GM19351 (cell line): ENCODE measurements at regions not wholly inside any gene's neighbourhood (a gene's known extent, or its start where the extent isn't known, plus 50 kb on each side); places are given as distances from the start of the nearest gene placed in this dataset.

Experiments
- ATAC-seq: cut with Tn5 transposase; IDR thresholded peaks from one replicate; pipeline ENCODE4 v1.9.1; 2021; ENCODE audit warnings: mild to moderate bottlenecking, moderate library complexity; ENCODE audit not compliant: unreplicated experiment

DNA sequence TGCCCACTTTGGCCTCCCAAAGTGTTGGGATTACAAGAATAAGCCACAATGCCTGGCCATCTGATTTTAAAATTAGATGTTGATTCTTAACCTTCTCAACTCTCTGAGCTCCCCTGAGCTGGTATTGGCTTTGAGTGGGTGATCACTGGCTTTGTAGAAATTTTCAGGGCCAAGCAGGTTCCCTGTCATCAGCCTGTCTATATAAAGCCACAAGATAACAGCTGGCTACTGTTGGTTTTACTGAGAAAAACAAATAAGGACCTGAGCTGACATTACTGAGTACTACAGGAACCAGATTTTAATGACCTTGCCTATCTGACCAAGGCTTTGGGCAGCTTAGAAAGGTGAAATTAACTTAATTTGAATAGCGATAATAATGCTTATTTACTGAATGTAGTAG lies 153.6 kb downstream of the MSX2 start:
- ATAC-seq: no peak

GRCh38 chr5:174872271-174872670 lies 147.9 kb downstream of the MSX2 start:
- no peak for ATAC-seq

DNA sequence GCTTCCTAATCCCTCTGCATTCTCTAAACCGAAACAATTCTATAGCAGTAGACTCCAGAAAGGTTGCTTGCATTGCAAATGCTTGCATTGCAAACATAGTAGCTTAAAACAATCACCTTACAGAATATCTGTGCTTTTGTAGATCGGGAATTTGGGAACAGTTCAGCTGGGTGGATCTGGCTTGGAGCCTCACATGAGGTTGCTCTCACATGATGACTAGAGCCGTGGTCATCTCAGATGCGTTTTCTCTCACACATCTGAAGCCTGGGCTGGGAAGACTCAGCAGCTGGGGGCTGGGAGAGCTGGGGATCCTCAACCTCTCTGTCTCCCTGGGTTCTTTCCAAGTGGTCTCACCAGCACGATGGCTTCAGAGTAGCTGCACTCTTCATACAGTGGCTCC lies 127.8 kb downstream of the MSX2 start:
- ATAC-seq: no peak

DNA sequence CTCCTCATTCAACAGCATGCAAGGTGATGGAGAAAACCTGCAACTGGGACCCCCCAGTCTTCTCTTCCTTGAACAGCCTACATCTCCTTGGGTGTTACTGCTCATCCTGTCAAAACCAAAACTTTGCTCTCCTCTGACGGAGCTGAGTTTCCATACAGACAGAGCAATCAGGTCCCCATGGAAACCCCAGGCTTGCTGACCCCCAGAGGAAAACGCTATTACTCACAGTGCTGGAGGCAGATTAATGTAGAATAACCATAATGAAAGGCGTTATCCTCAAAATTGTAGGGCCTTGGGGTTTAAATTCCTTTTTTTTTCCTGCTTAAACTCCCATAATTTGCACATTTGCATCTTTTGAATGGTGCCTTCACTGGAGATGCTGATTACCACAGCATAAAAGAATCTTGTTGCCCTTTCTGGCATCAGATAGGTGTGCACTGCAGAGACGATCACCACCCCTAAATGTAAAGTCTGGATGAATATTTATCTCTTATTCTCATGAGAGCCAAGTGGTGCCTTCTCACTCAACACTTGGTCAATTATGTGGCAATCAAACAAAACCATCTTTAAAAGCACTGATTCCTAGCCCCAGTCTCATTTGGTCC lies 126.3 kb downstream of the MSX2 start:
- ATAC-seq: no peak

DNA sequence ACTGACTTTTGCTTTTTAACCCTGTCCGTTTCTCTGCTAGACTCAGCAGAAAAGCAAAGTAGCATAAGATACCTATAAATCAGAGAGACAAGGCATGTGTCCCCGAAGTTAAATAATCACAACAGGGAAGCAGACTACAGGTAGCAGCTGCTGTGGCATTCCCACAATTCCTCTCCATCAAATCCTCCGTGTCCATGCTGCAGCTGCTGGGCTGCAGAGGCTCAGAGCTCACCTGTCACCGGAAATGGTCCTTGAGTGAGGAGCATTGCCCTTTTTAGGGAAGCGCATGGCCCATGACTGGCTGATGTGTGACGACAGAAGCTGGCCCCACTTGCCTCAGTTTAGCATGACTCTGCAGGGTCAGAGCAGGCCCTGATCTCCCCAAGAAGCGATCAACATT lies 125.0 kb downstream of the MSX2 start:
- ATAC-seq: no peak

- ATAC-seq: no peak
Observed at GRCh38 chr5:174844971-174845370, 120.6 kb downstream of the MSX2 start.

DNA sequence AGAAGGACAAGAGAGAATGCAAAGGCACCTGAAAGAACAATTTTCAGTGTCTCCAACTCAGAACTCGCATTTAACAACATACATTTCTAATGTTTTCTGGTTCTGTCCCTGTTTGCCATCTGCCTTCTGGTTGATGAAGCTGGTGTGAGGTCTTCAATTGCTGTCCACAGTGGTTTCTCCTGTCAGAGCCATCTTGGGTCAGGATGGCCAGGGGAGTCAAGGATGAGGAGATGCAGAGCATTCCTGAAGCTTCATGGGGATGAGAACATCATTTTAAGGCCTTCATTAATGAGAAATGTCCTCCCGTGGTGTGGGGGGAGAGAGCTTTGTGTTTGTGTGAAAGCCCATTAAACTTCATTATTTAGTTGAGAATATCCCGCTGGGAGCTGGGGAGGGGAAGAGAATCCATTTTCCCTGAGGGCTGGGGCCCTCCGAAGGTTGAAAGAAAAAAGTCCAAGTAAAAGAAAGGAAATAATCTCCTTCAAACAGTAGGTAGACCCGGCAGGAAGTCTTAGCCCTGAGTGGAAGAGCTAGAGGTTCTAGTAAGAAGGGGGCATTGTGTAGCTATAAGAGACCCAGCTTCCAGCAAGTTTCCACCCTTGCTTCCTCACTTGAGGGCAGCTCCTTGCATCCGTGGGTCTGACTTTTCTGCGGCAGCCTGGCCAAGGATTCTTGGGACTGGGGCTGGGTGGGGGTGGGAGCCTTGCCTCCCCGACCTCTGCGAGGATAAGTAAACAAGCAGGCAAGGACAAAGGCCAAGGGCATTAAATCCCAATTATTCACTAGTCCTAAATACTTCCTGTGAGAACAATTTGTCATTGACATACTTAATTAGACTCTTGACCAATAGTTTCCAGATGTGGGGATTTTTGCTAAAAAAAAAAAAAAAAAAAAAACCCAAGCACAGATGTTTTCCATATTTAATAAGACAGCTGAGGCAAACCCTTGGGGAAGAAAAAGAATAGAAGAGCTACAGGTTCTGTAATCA lies 119.2 kb downstream of the MSX2 start:
- no peak for ATAC-seq

- ATAC-seq: no peak
Observed at GRCh38 chr5:174840435-174840834, 116.1 kb downstream of the MSX2 start.

- no peak for ATAC-seq
Observed at GRCh38 chr5:174839196-174839595, 114.8 kb downstream of the MSX2 start.

GRCh38 chr5:174837919-174838902 lies 113.8 kb downstream of the MSX2 start:
- ATAC-seq: no peak

DNA sequence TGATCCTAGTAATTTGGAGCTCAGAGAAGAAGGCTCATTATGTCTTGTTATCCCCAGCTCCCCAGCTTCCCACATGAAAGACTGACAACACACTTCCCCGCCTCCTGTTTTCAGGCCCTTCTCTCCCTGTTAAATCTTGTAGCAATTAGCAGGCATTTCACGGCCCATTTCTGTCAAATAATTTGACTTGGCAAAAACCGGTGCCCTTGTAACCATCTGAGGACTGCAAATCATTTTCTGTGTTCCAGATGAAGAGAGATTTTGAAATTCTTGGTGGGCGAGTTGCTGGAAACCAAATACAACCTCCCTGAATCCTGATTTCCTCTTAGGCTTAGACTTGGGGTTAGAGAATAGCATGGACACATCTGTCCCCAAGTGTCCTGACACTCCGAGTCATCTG lies 109.7 kb downstream of the MSX2 start:
- no peak for ATAC-seq

DNA sequence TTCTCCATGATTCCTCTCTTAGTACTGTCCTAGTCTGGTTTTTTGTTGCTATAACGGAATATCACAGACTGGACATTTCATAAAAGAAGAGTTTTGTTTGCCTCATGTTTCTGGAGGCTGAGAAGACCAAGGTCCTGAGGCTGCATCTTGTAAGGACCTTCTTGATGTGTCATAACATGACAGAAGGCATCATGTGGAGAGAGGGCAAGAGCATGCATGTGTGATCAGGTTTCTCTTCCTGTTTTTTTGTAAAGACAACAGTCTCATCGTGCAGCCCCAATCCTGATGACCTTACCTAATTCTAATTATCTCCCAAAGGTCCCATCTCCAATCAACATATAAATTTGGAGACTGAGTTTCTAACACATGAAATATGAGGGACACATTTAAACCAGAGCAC lies 108.4 kb downstream of the MSX2 start:
- ATAC-seq: peak; percentile 61

DNA sequence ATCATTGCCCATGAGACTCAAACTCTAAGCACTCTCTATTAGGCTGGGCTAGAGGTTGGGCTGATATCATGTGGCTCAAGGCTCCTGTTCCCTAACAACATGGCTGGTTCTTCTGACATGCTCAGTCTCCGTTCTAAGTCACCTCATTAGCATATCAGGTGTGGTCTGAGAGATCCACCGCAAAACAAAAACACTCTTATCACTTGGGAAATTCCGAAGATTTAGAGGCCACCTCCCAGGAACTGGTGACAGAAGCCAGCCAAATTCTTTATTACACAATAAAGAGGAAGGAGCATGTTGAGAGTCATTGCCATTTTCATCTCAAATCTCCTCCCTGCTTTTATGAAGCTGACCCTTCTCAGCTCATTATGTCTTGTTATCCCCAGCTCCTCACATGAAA lies 107.6 kb downstream of the MSX2 start:
- ATAC-seq: no peak

DNA sequence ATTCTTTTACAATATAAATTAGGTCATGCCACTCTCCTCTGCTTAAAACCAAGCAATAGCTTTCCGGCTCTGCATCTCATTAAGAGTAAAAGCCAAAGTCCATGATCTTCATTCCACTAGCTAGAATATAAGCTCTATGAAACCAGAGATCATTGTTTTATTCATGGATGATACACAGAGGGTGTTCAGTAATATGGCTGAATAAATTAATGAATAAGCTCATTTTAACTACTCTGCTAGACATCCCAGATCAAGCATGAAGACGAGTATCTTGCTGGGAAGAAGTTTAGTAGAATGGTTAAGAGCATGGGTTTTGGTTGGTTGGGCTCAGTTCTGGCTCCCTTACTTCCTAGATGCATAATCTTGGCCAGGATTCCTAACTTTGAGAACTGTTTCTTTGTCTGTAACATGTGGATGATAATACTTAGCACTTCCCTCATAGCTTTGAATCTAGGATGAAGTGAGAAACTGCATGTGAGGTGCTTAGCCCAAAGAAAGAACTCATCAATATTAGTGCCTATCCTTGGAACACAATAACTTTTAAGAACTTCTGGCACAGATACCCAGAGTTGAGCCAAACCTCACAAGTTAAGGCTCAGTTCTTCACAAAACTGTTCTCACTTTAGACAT lies 106.8 kb downstream of the MSX2 start:
- no peak for ATAC-seq

DNA sequence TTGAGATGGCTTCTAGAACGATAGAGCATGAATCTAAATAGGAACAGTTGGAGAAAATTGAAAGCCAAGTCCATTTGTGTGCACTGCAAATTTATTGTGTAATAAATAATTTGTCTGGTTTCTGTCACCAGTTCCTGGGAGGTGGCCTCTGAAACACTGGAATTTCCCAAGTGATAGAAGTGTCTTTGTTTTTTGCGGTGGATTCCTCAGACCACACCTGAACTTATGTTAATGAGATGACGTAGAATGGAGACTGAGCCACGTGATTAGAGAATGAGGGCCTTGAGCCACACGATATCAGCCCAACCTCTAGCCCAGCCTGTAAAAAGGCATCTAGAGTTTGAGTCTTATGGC lies 105.1 kb downstream of the MSX2 start:
- ATAC-seq: no peak

GRCh38 chr5:174828804-174829510 lies 104.6 kb downstream of the MSX2 start:
- no peak for ATAC-seq

DNA sequence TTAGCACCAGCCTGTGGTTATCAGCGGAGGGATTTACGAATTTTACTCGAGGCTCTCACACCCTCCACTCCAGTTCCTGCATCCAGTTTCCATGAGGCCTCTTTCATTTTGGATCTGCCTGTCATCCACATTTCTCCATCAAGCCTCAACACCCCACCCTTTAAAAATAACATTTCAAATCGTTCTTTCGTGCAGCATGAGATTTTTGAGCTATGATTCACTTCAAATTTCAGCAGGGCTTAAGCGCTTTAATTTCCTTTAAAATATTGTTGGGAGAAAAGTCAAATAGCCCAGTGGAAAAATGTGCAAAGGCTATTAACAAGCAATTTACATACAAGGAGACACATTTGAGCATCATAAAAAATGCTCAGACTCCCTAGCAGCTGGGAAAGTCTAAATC lies 103.2 kb downstream of the MSX2 start:
- ATAC-seq: no peak

GRCh38 chr5:174825587-174825986 lies 101.2 kb downstream of the MSX2 start:
- ATAC-seq: no peak

GRCh38 chr5:174818430-174818829 lies 94.0 kb downstream of the MSX2 start:
- no peak for ATAC-seq

DNA sequence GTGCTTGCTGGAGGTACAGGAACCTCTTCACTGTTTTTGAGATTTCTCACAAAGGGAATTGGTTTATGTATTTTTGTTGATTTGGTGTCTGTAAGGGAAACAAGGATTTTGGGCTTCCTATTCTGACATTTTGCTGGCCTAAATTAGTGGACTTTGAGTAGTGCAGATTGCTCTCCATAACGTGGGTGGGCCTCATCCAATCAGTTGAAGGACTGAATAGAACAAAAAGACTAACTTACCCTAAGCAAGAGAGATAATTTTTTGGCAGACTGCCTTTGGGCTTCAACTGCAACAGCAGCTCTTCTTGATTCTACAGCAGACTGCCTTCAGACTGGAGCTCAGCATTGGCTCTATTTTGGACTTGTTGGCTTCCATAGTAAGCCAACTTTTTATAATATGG lies 93.2 kb downstream of the MSX2 start:
- no peak for ATAC-seq
